Caco-2 (cell line): ENCODE measurements at regions not wholly inside any gene's neighbourhood (a gene's known extent, or its start where the extent isn't known, plus 50 kb on each side); places are given as distances from the start of the nearest gene placed in this dataset.

Source experiments
- BruUV-seq: library from RNA; stranded (reverse); fragments of 400-500 nt; replicated peaks from 2 replicates; lab custom pipeline; 2021; lab: Mats Ljungman, UMichigan
- CTCF ChIA-PET: fragments of 300-600 bp; sonication (Branson Sonifier 250); formaldehyde crosslinking; loops from one replicate; lab custom pipeline; 2022; ENCODE audit warnings: antibody characterized with exemption; lab: Charles Lee
- POLR2A ChIA-PET: fragments of 300-600 bp; sonication (Branson Sonifier 250); formaldehyde crosslinking; loops from one replicate; lab custom pipeline; 2022; ENCODE audit warnings: antibody characterized with exemption; lab: Charles Lee
- DNase-seq, 2 experiments: peaks; one replicate each; pipeline versions ENCODE4 v3.0.0 to v3.0.0-alpha.2; 2020 to 2022
- H3K27me3 ChIP-seq: replicated peaks from 2 replicates; pipeline ENCODE4 v1.6.0; 2011; ENCODE audit warnings: low read length; ENCODE audit not compliant: control insufficient read depth, insufficient read depth
- H3K36me3 ChIP-seq: 2 replicates; pipeline ENCODE4 v1.5.1; 2011; ENCODE audit warnings: low read length; ENCODE audit not compliant: control insufficient read depth, insufficient read depth
- H3K4me1 ChIP-seq: fragments of 250-450 bp; sonication (Bioruptor Pico); 2 replicates; pipeline ENCODE4 v1.5.1; 2020; ENCODE audit warnings: mild to moderate bottlenecking
- H3K4me3 ChIP-seq: 2 replicates; pipeline ENCODE4 v1.5.1; 2011; ENCODE audit warnings: low read depth, mild to moderate bottlenecking, control low read depth, low read length
- H3K9me3 ChIP-seq: fragments of 250-450 bp; sonication (Bioruptor Pico); 2 replicates; pipeline ENCODE4 v1.5.1; 2020; ENCODE audit warnings: mild to moderate bottlenecking, moderate library complexity
- H3K27ac Mint-ChIP-seq: one replicate; pipeline ENCODE4 v1.8.0; 2022; ENCODE audit warnings: mixed read lengths; ENCODE audit not compliant: unreplicated experiment
- H3K27me3 Mint-ChIP-seq: one replicate; pipeline ENCODE4 v1.8.0; 2022; ENCODE audit warnings: mixed read lengths; ENCODE audit not compliant: insufficient read depth, unreplicated experiment
- H3K36me3 Mint-ChIP-seq: one replicate; pipeline ENCODE4 v1.8.0; 2022; ENCODE audit warnings: mild to moderate bottlenecking, mixed read lengths; ENCODE audit not compliant: insufficient read depth, unreplicated experiment
- H3K4me1 Mint-ChIP-seq: one replicate; pipeline ENCODE4 v1.8.0; 2022; ENCODE audit warnings: low read depth, mixed read lengths; ENCODE audit not compliant: unreplicated experiment
- H3K4me3 Mint-ChIP-seq: one replicate; pipeline ENCODE4 v1.8.0; 2022; ENCODE audit warnings: mild to moderate bottlenecking, moderate library complexity, mixed read lengths; ENCODE audit not compliant: unreplicated experiment
- H3K9me3 Mint-ChIP-seq: one replicate; pipeline ENCODE4 v1.8.0; 2022; ENCODE audit warnings: mixed read lengths; ENCODE audit not compliant: unreplicated experiment
- CTCF ChIP-seq, 2 experiments: fragments of 200-600 bp in 1 of 2; IDR thresholded peaks; 1 replicate in 1 of 2; 2 replicates in 1 of 2; pipeline versions ENCODE4 v1.5.1 to v1.8.0; 2011 to 2022; ENCODE audit warnings: antibody characterized with exemption in 1 of 2, control low read depth in 1 of 2, inconsistent platforms in 1 of 2, low read depth in 1 of 2, low read length in 1 of 2, mild to moderate bottlenecking in 1 of 2, moderate library complexity in 1 of 2; ENCODE audit not compliant: insufficient read depth in 1 of 2, severe bottlenecking in 1 of 2, unreplicated experiment in 1 of 2
- intact Hi-C: fragments of 100-400 bp; cut with micrococcal nuclease; formaldehyde crosslinking; loops from one replicate; pipeline ENCODE4 v1.10.0; 2022; ENCODE audit not compliant: unreplicated experiment

- Mint-ChIP-seq H3K27ac (no peak overlapping the region), H3K36me3 (no peaks in the 10 kb centered on the region)
These were observed 597.4 kb upstream of the HS3ST5 start for GRCh38 chr6:114940181-114940580.

GRCh38 chr6:114939630-114940029 is 596.8 kb upstream of the HS3ST5 start:
- Mint-ChIP-seq H3K9me3 (peaks cover 9% of the 10 kb centered on the region), H3K4me3 (no peak overlapping the region), H3K27ac (no peak overlapping the region), H3K27me3 (no peaks in the 10 kb centered on the region), H3K4me1 (no peaks in the 10 kb centered on the region), H3K36me3 (no peaks in the 10 kb centered on the region)
- no peak for TF ChIP-seq CTCF (IDR thresholded peaks at IDR 0.05; ENCODE audit: insufficient read depth in 1 of 2, low read depth in 1 of 2, low read length in 1 of 2, severe bottlenecking in 1 of 2, unreplicated experiment in 1 of 2)
- no peak for DNase-seq
- Histone ChIP-seq H3K27me3 (no peaks in the 10 kb centered on the region), H3K4me1 (no peaks in the 10 kb centered on the region), H3K36me3 (no peaks in the 10 kb centered on the region), H3K4me3 (no peak overlapping the region), H3K9me3 (no peaks in the 10 kb centered on the region)
- intact Hi-C loops = no loop called here
- POLR2A ChIA-PET = no interaction called here
- CTCF ChIA-PET = no interaction called here
- no TSS peak for BruUV-seq

More at GRCh38 chr6:114940181-114940580, 597.4 kb upstream of the HS3ST5 start:
- H3K27me3 Mint-ChIP-seq = no peaks in the 10 kb centered on the region
- intact Hi-C loops = no loop called here
- H3K4me1 Mint-ChIP-seq = no peaks in the 10 kb centered on the region
- POLR2A ChIA-PET = no interaction called here
- H3K4me3 Mint-ChIP-seq = no peak overlapping the region
- no peak for DNase-seq
- H3K9me3 ChIP-seq = no peaks in the 10 kb centered on the region
- no peaks in the 10 kb centered on the region for H3K27me3 ChIP-seq
- CTCF ChIA-PET = no interaction called here
- no peak overlapping the region for H3K4me3 ChIP-seq
- no peak for TF ChIP-seq CTCF (IDR thresholded peaks at IDR 0.05; ENCODE audit: insufficient read depth in 1 of 2, low read depth in 1 of 2, low read length in 1 of 2, severe bottlenecking in 1 of 2, unreplicated experiment in 1 of 2)
- no TSS peak for BruUV-seq
- no peaks in the 10 kb centered on the region for H3K4me1 ChIP-seq
- H3K9me3 Mint-ChIP-seq = peaks cover 9% of the 10 kb centered on the region
- H3K36me3 ChIP-seq = no peaks in the 10 kb centered on the region

- no peaks in the 10 kb centered on the region for H3K36me3 Mint-ChIP-seq
- Histone ChIP-seq H3K4me1 (no peaks in the 10 kb centered on the region), H3K4me3 (no peak overlapping the region), H3K36me3 (no peaks in the 10 kb centered on the region), H3K27me3 (no peaks in the 10 kb centered on the region), H3K9me3 (no peaks in the 10 kb centered on the region)
- ChIA-PET CTCF (no interaction called here), POLR2A (no interaction called here)
- peaks cover 27% of the 10 kb centered on the region for H3K9me3 Mint-ChIP-seq
- H3K27me3 Mint-ChIP-seq = no peaks in the 10 kb centered on the region
- H3K4me3 Mint-ChIP-seq = no peak overlapping the region
- TF ChIP-seq CTCF (IDR thresholded peaks at IDR 0.05; ENCODE audit: insufficient read depth in 1 of 2, low read depth in 1 of 2, low read length in 1 of 2, severe bottlenecking in 1 of 2, unreplicated experiment in 1 of 2) = no peak
- intact Hi-C loops = no loop called here
- DNase-seq = no peak
- no TSS peak for BruUV-seq
- H3K4me1 Mint-ChIP-seq = no peaks in the 10 kb centered on the region
- H3K27ac Mint-ChIP-seq = no peak overlapping the region
These were observed 593.3 kb upstream of the HS3ST5 start for GRCh38 chr6:114936080-114936479.
